CD14-positive monocyte (primary cell): ENCODE measurements at regions not wholly inside any gene's neighbourhood (a gene's known extent, or its start where the extent isn't known, plus 50 kb on each side); places are given as distances from the start of the nearest gene placed in this dataset.
"Not testable (repeated sequence)": the region's sequence is repeated elsewhere in the genome, so short reads cannot be mapped to it uniquely, and the experiment has no call there.

ENCODE experiments used
- DNase-seq, 3 donors: peaks; one replicate each; pipeline ENCODE4 v3.0.0-alpha.2; 2011 to 2022
- H2AFZ ChIP-seq: 2 replicates; pipeline ENCODE4 v1.6.0; 2012; ENCODE audit warnings: mild to moderate bottlenecking, low read depth, low read length, inconsistent platforms; ENCODE audit not compliant: insufficient read depth, poor library complexity, severe bottlenecking
- H3K27ac ChIP-seq, 2 donors: 1 replicate in 1 of 2; 2 replicates in 1 of 2; pipeline ENCODE4 v1.5.1; 2012 to 2013; ENCODE audit warnings: low read length in 2 of 2, control low read depth in 1 of 2, inconsistent platforms in 1 of 2, low read depth in 1 of 2, mild to moderate bottlenecking in 1 of 2
- H3K27me3 ChIP-seq, 2 donors: one replicate each; pipeline versions ENCODE4 v1.6.0 to v1.6.1; 2011 to 2013; ENCODE audit warnings: low read length in 2 of 2; ENCODE audit not compliant: control insufficient read depth in 2 of 2, insufficient read depth in 2 of 2
- H3K36me3 ChIP-seq, 2 donors: replicated peaks in 1 of 2; 1 replicate in 1 of 2; 2 replicates in 1 of 2; pipeline versions ENCODE4 v1.5.1 to v1.6.1; 2012 to 2013; ENCODE audit warnings: low read length in 2 of 2, control low read depth in 1 of 2, inconsistent platforms in 1 of 2, mild to moderate bottlenecking in 1 of 2; ENCODE audit not compliant: insufficient read depth in 2 of 2, control insufficient read depth in 1 of 2
- H3K4me1 ChIP-seq, 2 donors: 1 replicate in 1 of 2; 2 replicates in 1 of 2; pipeline versions ENCODE4 v1.5.1 to v1.6.1; 2012 to 2013; ENCODE audit warnings: low read length in 2 of 2, control low read depth in 1 of 2, inconsistent platforms in 1 of 2, mild to moderate bottlenecking in 1 of 2, moderate library complexity in 1 of 2; ENCODE audit not compliant: insufficient read depth in 2 of 2, control insufficient read depth in 1 of 2
- H3K4me2 ChIP-seq: replicated peaks from 2 replicates; pipeline ENCODE3; 2012; ENCODE audit warnings: low read length, moderate library complexity, mild to moderate bottlenecking; ENCODE audit not compliant: poor library complexity, severe bottlenecking; ENCODE audit errors: extremely low read depth
- H3K4me3 ChIP-seq, 3 experiments: fragments of 200-600 bp in 1 of 3; sonication (generic) in 1 of 3; replicated peaks in 1 of 3; 1 replicate in 2 of 3; 2 replicates in 1 of 3; pipeline ENCODE4 v1.5.1; 2011 to 2013; ENCODE audit warnings: low read length in 3 of 3, mild to moderate bottlenecking in 3 of 3, control low read depth in 2 of 3, low read depth in 2 of 3, inconsistent platforms in 1 of 3, moderate library complexity in 1 of 3
- H3K79me2 ChIP-seq: 2 replicates; pipeline ENCODE4 v1.6.0; 2012; ENCODE audit warnings: mild to moderate bottlenecking, control low read depth, inconsistent platforms, low read length, moderate library complexity; ENCODE audit not compliant: insufficient read depth
- H3K9ac ChIP-seq: 2 replicates; pipeline ENCODE4 v1.6.0; 2017; ENCODE audit warnings: low read length, mild to moderate bottlenecking; ENCODE audit not compliant: insufficient read depth, poor library complexity, severe bottlenecking
- H3K9me3 ChIP-seq, 2 donors: replicated peaks in 1 of 2; 1 replicate in 1 of 2; 2 replicates in 1 of 2; pipeline versions ENCODE4 v1.5.1 to v1.6.1; 2012 to 2013; ENCODE audit warnings: low read length in 2 of 2, control low read depth in 1 of 2; ENCODE audit not compliant: control insufficient read depth in 1 of 2, insufficient read depth in 1 of 2
- H4K20me1 ChIP-seq: 2 replicates; pipeline ENCODE4 v1.6.0; 2012; ENCODE audit warnings: mild to moderate bottlenecking, low read length, control low read depth, moderate library complexity; ENCODE audit not compliant: insufficient read depth
- H3K27ac Mint-ChIP-seq, 7 donors: one replicate each; pipeline ENCODE4 v1.8.0; 2020; ENCODE audit warnings: mild to moderate bottlenecking in 7 of 7, mixed read lengths in 7 of 7, moderate library complexity in 6 of 7, inconsistent platforms in 2 of 7
- H3K27me3 Mint-ChIP-seq, 3 donors: one replicate each; pipeline ENCODE4 v1.8.0; 2021 to 2022; ENCODE audit warnings: low read depth in 3 of 3, mild to moderate bottlenecking in 3 of 3, mixed read lengths in 3 of 3, moderate library complexity in 3 of 3, inconsistent platforms in 1 of 3
- H3K36me3 Mint-ChIP-seq, 2 donors: one replicate each; pipeline ENCODE4 v1.8.0; 2020; ENCODE audit warnings: mixed read lengths in 2 of 2, inconsistent platforms in 1 of 2, mild to moderate bottlenecking in 1 of 2
- H3K4me1 Mint-ChIP-seq: one replicate; pipeline ENCODE4 v1.8.0; 2020; ENCODE audit warnings: mild to moderate bottlenecking, mixed read lengths
- H3K4me3 Mint-ChIP-seq, 2 donors: one replicate each; pipeline ENCODE4 v1.8.0; 2020; ENCODE audit warnings: mild to moderate bottlenecking in 2 of 2, mixed read lengths in 2 of 2, moderate library complexity in 1 of 2
- H3K9me3 Mint-ChIP-seq, 7 donors: one replicate each; pipeline ENCODE4 v1.8.0; 2020 to 2022; ENCODE audit warnings: mixed read lengths in 7 of 7, mild to moderate bottlenecking in 6 of 7, moderate library complexity in 6 of 7, inconsistent platforms in 2 of 7
- WGBS: methylation state at CpG from one replicate; pipeline ENCODE4 v1.1.5; 2013; ENCODE audit warnings: missing lambda C conversion rate; ENCODE audit not compliant: insufficient coverage; 5-methylcytosine and 5-hydroxymethylcytosine counted together
- intact Hi-C, 2 donors: fragments of 100-400 bp; cut with micrococcal nuclease; formaldehyde crosslinking; loops; one replicate each; pipeline versions ENCODE4 v1.15.0 to v1.15.1; 2023
- TF ChIP-seq, protein P1 (sequence below): fragments of 200-600 bp; IDR thresholded peaks from one replicate; pipeline ENCODE4 v1.8.0; 2022; ENCODE audit warnings: antibody characterized with exemption, mild to moderate bottlenecking

DNA sequence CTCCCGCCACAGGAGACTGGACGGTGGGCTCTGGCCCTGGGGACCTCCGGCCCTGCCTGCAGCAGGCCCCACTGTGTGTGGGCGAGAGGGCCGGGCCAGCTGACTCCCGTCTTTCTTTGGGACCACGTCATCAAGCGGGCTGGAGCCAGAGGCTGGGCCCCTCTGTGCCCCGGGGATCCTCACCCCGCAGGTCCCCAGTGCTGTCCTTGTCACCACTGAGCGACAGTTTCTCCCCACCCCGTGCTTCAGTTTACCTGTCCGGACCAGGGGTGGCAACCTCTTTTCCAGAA is 181.9 kb upstream of the ZNF469 start:
- 96% methylated on average over 10 of the region's 13 CpGs for WGBS
- H3K27ac Mint-ChIP-seq, result no peak overlapping the region

DNA sequence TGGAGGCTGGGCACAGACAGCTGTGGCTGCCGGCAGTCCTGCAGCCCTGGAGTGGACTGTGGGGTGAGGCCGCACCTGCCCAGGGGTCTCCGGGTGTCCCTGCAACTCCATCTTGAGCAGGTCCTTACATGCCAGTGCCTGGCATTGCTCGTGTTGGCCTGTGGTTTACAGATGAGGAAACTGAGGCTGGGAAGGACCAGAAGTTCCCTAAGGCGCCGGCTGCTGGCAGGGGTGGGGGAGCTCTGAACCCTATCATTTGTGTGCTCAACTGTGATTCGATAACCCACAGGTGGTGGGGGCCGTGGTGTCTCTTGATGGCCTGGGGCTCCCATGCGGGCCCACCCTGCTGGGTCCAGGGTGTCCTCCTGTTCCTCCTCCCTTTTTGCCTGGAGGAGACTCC is 181.1 kb upstream of the ZNF469 start:
- H3K27ac ChIP-seq, H3K4me3 Mint-ChIP-seq, H3K4me2 ChIP-seq, H3K4me1 ChIP-seq, H3K9me3 Mint-ChIP-seq, H3K4me1 Mint-ChIP-seq, H3K9ac ChIP-seq, H3K9me3 ChIP-seq, H3K27me3 ChIP-seq, DNase-seq, H3K79me2 ChIP-seq, H4K20me1 ChIP-seq, H3K4me3 ChIP-seq, H3K27me3 Mint-ChIP-seq, intact Hi-C loops, H2AFZ ChIP-seq, H3K36me3 Mint-ChIP-seq, H3K36me3 ChIP-seq, H3K27ac Mint-ChIP-seq: not testable (repeated sequence)
- WGBS, result 80% methylated on average over 5 of the region's 9 CpGs

More for the DNA sequence above, 181.9 kb upstream of the ZNF469 start:
- no peaks in the 10 kb centered on the region for H3K4me1 ChIP-seq
- H3K4me3 Mint-ChIP-seq, result no peak overlapping the region
- no peak overlapping the region for H3K4me2 ChIP-seq
- no peak overlapping the region for H2AFZ ChIP-seq
- no peaks in the 10 kb centered on the region for H3K27me3 ChIP-seq
- peaks cover 1 to 7% (median 6%) of the 10 kb centered on the region in 3 donors for H3K27me3 Mint-ChIP-seq
- H3K79me2 ChIP-seq, result no peaks in the 10 kb centered on the region
- no peaks in the 10 kb centered on the region for H3K9me3 ChIP-seq
- H4K20me1 ChIP-seq, result no peaks in the 10 kb centered on the region
- H3K27ac ChIP-seq, result no peak overlapping the region
- DNase-seq, result no peak
- no peaks in the 10 kb centered on the region for H3K9me3 Mint-ChIP-seq
- H3K36me3 Mint-ChIP-seq, result no peaks in the 10 kb centered on the region
- no peak overlapping the region for H3K9ac ChIP-seq
- TF ChIP-seq, protein P1, sequence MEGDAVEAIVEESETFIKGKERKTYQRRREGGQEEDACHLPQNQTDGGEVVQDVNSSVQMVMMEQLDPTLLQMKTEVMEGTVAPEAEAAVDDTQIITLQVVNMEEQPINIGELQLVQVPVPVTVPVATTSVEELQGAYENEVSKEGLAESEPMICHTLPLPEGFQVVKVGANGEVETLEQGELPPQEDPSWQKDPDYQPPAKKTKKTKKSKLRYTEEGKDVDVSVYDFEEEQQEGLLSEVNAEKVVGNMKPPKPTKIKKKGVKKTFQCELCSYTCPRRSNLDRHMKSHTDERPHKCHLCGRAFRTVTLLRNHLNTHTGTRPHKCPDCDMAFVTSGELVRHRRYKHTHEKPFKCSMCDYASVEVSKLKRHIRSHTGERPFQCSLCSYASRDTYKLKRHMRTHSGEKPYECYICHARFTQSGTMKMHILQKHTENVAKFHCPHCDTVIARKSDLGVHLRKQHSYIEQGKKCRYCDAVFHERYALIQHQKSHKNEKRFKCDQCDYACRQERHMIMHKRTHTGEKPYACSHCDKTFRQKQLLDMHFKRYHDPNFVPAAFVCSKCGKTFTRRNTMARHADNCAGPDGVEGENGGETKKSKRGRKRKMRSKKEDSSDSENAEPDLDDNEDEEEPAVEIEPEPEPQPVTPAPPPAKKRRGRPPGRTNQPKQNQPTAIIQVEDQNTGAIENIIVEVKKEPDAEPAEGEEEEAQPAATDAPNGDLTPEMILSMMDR, result no peak
- no peaks in the 10 kb centered on the region for H3K4me1 Mint-ChIP-seq
- intact Hi-C loops, result no loop called here
- no peaks in the 10 kb centered on the region for H3K36me3 ChIP-seq
- no peak overlapping the region for H3K4me3 ChIP-seq
